ENCODE measurements at regions not wholly inside any gene's neighbourhood (a gene's known extent, or its start where the extent isn't known, plus 50 kb on each side); places are given as distances from the start of the nearest gene placed in this dataset.

GRCh38 chr4:45477311-45477733 is 646.5 kb downstream of the GABRG1 start:
- TF ChIP-seq POLR2A (IDR thresholded peaks at IDR 0.05) = no peak
- TF ChIP-seq, protein P1, sequence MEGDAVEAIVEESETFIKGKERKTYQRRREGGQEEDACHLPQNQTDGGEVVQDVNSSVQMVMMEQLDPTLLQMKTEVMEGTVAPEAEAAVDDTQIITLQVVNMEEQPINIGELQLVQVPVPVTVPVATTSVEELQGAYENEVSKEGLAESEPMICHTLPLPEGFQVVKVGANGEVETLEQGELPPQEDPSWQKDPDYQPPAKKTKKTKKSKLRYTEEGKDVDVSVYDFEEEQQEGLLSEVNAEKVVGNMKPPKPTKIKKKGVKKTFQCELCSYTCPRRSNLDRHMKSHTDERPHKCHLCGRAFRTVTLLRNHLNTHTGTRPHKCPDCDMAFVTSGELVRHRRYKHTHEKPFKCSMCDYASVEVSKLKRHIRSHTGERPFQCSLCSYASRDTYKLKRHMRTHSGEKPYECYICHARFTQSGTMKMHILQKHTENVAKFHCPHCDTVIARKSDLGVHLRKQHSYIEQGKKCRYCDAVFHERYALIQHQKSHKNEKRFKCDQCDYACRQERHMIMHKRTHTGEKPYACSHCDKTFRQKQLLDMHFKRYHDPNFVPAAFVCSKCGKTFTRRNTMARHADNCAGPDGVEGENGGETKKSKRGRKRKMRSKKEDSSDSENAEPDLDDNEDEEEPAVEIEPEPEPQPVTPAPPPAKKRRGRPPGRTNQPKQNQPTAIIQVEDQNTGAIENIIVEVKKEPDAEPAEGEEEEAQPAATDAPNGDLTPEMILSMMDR (IDR thresholded peaks at IDR 0.05) = no peak
